Panc1 (cell line): ENCODE measurements at regions not wholly inside any gene's neighbourhood (a gene's known extent, or its start where the extent isn't known, plus 50 kb on each side); places are given as distances from the start of the nearest gene placed in this dataset.
"Not testable (repeated sequence)": the region's sequence is repeated elsewhere in the genome, so short reads cannot be mapped to it uniquely, and the experiment has no call there.

Experiments
- ATAC-seq: fragments of 200-7000 bp; cut with Tn5 transposase; 2 replicates; pipeline ENCODE4 v1.9.1; 2020; ENCODE audit warnings: mild to moderate bottlenecking, moderate library complexity
- BruUV-seq: library from RNA; stranded (reverse); fragments of 400-500 nt; replicated peaks from 2 replicates; lab custom pipeline; 2021; lab: Mats Ljungman, UMichigan
- CTCF ChIA-PET: fragments of 300-600 bp; sonication (Branson Sonifier 250); formaldehyde crosslinking; loops from one replicate; lab custom pipeline; 2022; ENCODE audit warnings: antibody characterized with exemption; lab: Charles Lee
- POLR2A ChIA-PET: fragments of 300-600 bp; sonication (Branson Sonifier 250); formaldehyde crosslinking; loops from one replicate; lab custom pipeline; 2022; ENCODE audit warnings: antibody characterized with exemption; lab: Charles Lee
- DNase-seq: peaks from one replicate; pipeline ENCODE4 v3.0.0-alpha.2; 2010; ENCODE audit warnings: low read depth, low spot score
- H3K27ac ChIP-seq: 2 replicates; pipeline ENCODE4 v1.5.1; 2011; ENCODE audit warnings: mild to moderate bottlenecking, low read length, inconsistent platforms
- H3K27me3 ChIP-seq: fragments of 200-500 bp; sonication (Bioruptor generic); 2 replicates; pipeline ENCODE4 v1.6.0; 2014; ENCODE audit warnings: low read length, inconsistent platforms; ENCODE audit not compliant: control insufficient read depth, insufficient read depth
- H3K36me3 ChIP-seq: fragments of 200-500 bp; sonication (Bioruptor generic); 2 replicates; pipeline ENCODE4 v1.5.1; 2014; ENCODE audit warnings: inconsistent platforms, mild to moderate bottlenecking, low read length, moderate library complexity; ENCODE audit not compliant: control insufficient read depth, insufficient read depth
- H3K4me1 ChIP-seq: 2 replicates; pipeline ENCODE4 v1.5.1; 2011; ENCODE audit warnings: inconsistent platforms, mild to moderate bottlenecking, low read length, moderate library complexity; ENCODE audit not compliant: control insufficient read depth, insufficient read depth
- H3K4me3 ChIP-seq, 2 experiments: 2 replicates each; pipeline ENCODE4 v1.5.1; 2011 to 2012; ENCODE audit warnings: low read depth in 2 of 2, low read length in 2 of 2, mild to moderate bottlenecking in 2 of 2, inconsistent platforms in 1 of 2, moderate library complexity in 1 of 2
- H3K9me3 ChIP-seq: fragments of 200-500 bp; sonication (Bioruptor generic); 2 replicates; pipeline ENCODE4 v1.5.1; 2014; ENCODE audit warnings: low read depth, mild to moderate bottlenecking, inconsistent platforms, low read length, moderate library complexity; ENCODE audit not compliant: control insufficient read depth, insufficient read depth
- POLR2AphosphoS5 ChIP-seq: IDR thresholded peaks from 2 replicates; pipeline ENCODE4 v1.6.1; 2012; ENCODE audit warnings: mild to moderate bottlenecking, low read depth, low read length, moderate library complexity
- SIN3A ChIP-seq: IDR thresholded peaks from 2 replicates; pipeline ENCODE4 v1.6.1; 2012; ENCODE audit warnings: low read depth, mild to moderate bottlenecking, low read length, moderate library complexity, borderline replicate concordance; ENCODE audit not compliant: insufficient read depth
- TCF7L2 ChIP-seq: IDR thresholded peaks from 2 replicates; pipeline ENCODE4 v1.6.1; 2011; ENCODE audit warnings: mild to moderate bottlenecking, low read depth, low read length, inconsistent platforms
- in situ Hi-C: cut with HindIII; loops from 2 replicates; pipeline ENCODE4 v1.10.0; 2016; ENCODE audit warnings: low sequenced_read_pairs, low pct_unique_long_range_greater_than_20kb
- intact Hi-C: fragments of 100-400 bp; cut with micrococcal nuclease; formaldehyde crosslinking; loops from one replicate; pipeline ENCODE4 v1.10.0; 2022; ENCODE audit not compliant: unreplicated experiment
- TF ChIP-seq, protein P1 (sequence below): fragments of 450-650 bp; IDR thresholded peaks from 2 replicates; pipeline ENCODE4 v1.5.1; 2017; ENCODE audit warnings: mild to moderate bottlenecking
- TF ChIP-seq, protein P2 (sequence below), 2 experiments: IDR thresholded peaks; 2 replicates each; pipeline ENCODE4 v1.6.1; 2011 to 2012; ENCODE audit warnings: low read depth in 2 of 2, control low read depth in 1 of 2, low read length in 1 of 2, mild to moderate bottlenecking in 1 of 2, moderate library complexity in 1 of 2; ENCODE audit not compliant: insufficient read depth in 1 of 2

DNA sequence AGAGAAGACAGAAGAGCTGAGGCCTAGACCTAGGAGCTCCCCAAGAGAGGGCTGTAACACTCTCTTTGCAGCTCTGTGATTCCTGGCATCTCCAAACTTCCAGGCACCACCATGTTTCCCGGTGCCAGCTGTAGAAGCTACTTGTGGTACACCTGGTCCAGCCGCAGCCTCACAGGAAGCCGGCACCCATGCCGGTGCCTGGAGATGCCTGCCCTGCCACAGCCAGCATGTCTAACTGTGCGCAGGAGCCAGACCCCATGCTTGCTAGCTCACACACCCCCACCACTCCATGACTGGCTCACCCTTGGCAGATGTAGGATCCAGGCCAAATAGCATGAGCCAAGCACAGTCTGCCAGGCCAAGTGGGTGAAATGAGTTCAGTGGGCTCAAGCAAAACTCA is 211.7 kb upstream of the GNAI1 start:
- CTCF ChIA-PET: no interaction called here
- Histone ChIP-seq H3K4me1 (no peaks in the 10 kb centered on the region), H3K36me3 (no peaks in the 10 kb centered on the region), H3K27me3 (no peaks in the 10 kb centered on the region), H3K9me3 (no peaks in the 10 kb centered on the region), H3K4me3 (no peak overlapping the region), H3K27ac (no peak overlapping the region)
- ATAC-seq (no peak), DNase-seq (no peak)
- no TSS peak for BruUV-seq
- TF ChIP-seq, protein P1, sequence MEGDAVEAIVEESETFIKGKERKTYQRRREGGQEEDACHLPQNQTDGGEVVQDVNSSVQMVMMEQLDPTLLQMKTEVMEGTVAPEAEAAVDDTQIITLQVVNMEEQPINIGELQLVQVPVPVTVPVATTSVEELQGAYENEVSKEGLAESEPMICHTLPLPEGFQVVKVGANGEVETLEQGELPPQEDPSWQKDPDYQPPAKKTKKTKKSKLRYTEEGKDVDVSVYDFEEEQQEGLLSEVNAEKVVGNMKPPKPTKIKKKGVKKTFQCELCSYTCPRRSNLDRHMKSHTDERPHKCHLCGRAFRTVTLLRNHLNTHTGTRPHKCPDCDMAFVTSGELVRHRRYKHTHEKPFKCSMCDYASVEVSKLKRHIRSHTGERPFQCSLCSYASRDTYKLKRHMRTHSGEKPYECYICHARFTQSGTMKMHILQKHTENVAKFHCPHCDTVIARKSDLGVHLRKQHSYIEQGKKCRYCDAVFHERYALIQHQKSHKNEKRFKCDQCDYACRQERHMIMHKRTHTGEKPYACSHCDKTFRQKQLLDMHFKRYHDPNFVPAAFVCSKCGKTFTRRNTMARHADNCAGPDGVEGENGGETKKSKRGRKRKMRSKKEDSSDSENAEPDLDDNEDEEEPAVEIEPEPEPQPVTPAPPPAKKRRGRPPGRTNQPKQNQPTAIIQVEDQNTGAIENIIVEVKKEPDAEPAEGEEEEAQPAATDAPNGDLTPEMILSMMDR: no peak
- TF ChIP-seq TCF7L2 (no peak), POLR2AphosphoS5 (no peak), SIN3A (no peak)
- TF ChIP-seq, protein P2, sequence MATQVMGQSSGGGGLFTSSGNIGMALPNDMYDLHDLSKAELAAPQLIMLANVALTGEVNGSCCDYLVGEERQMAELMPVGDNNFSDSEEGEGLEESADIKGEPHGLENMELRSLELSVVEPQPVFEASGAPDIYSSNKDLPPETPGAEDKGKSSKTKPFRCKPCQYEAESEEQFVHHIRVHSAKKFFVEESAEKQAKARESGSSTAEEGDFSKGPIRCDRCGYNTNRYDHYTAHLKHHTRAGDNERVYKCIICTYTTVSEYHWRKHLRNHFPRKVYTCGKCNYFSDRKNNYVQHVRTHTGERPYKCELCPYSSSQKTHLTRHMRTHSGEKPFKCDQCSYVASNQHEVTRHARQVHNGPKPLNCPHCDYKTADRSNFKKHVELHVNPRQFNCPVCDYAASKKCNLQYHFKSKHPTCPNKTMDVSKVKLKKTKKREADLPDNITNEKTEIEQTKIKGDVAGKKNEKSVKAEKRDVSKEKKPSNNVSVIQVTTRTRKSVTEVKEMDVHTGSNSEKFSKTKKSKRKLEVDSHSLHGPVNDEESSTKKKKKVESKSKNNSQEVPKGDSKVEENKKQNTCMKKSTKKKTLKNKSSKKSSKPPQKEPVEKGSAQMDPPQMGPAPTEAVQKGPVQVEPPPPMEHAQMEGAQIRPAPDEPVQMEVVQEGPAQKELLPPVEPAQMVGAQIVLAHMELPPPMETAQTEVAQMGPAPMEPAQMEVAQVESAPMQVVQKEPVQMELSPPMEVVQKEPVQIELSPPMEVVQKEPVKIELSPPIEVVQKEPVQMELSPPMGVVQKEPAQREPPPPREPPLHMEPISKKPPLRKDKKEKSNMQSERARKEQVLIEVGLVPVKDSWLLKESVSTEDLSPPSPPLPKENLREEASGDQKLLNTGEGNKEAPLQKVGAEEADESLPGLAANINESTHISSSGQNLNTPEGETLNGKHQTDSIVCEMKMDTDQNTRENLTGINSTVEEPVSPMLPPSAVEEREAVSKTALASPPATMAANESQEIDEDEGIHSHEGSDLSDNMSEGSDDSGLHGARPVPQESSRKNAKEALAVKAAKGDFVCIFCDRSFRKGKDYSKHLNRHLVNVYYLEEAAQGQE (IDR thresholded peaks at IDR 0.05; ENCODE audit: insufficient read depth in 1 of 2, low read depth in 2 of 2, low read length in 1 of 2): no peak
- POLR2A ChIA-PET: no interaction called here
- intact Hi-C loops: no loop called here
- in situ Hi-C loops: no loop called here

DNA sequence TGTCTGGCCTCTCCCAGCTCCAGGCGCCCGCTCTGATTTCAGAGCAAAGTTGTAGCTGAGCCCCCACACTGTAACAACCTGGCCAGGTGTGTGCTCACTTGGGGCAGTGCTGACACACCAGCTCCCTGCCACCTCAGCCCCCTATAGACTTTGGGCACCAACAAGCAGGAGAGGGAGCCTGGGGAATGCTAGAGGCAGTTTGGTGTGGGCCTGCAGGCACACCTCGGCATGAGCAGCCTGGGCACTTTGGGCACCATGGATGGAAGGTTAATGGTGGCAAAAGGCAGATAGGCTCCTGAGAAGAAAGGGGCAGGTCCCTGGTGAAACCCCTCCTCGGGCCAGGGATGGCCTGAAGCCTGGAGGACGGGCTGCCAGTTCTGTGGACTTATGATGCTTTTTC is 212.7 kb upstream of the GNAI1 start:
- Histone ChIP-seq H3K27ac (no peak overlapping the region), H3K4me1 (no peaks in the 10 kb centered on the region), H3K36me3 (no peaks in the 10 kb centered on the region), H3K9me3 (no peaks in the 10 kb centered on the region), H3K4me3 (no peak overlapping the region), H3K27me3 (no peaks in the 10 kb centered on the region)
- TF ChIP-seq, protein P1: no peak
- TF ChIP-seq POLR2AphosphoS5 (no peak), SIN3A (no peak), TCF7L2 (no peak)
- TF ChIP-seq, protein P2 (IDR thresholded peaks at IDR 0.05; ENCODE audit: insufficient read depth in 1 of 2, low read depth in 2 of 2, low read length in 1 of 2): no peak
- ChIA-PET POLR2A (no interaction called here), CTCF (no interaction called here)
- intact Hi-C loops: no loop called here
- DNase-seq (no peak), ATAC-seq (no peak)
- BruUV-seq: no TSS peak
- in situ Hi-C loops: no loop called here

DNA sequence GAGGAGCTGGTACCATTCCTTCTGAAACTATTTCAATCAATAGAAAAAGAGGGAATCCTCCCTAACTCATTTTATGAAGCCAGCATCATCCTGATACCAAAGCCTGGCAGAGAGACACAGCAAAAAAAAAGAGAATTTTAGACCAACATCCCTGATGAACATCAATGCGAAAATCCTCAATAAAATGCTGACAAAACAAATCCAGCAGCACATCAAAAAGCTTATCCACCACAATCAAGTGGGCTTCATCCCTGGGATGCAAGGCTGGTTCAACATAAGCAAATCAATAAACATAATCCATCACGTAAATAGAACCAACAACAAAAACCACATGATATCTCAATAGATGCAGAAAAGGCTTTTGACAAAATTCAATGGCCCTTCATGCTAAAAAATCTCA is 216.0 kb upstream of the GNAI1 start:
- CTCF ChIA-PET, H3K9me3 ChIP-seq, BruUV-seq, intact Hi-C loops, H3K4me1 ChIP-seq, ATAC-seq, DNase-seq, H3K27ac ChIP-seq, H3K27me3 ChIP-seq, POLR2A ChIA-PET, in situ Hi-C loops, H3K4me3 ChIP-seq, H3K36me3 ChIP-seq: not testable (repeated sequence)

DNA sequence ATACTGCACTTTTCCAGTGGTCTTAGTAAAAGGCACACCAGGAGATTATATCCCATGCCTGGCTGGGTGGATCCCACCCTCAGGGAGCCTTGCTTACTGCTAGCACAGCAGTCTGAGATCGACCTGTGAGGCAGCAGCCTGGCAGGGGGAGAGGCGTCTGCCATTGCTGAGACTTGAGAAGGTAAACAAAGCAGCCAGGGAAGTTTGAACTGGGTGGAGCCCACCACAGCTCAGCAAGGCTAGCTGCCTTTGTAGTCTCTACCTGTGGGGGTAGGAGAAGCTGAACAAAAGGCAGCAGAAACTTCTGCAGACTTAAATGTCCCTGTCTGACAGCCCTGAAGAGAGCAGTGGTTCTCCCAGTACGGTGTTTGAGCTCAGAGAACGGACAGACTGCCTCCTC is 219.3 kb upstream of the GNAI1 start:
- in situ Hi-C loops, BruUV-seq: not testable (repeated sequence)

More for the DNA sequence above, 219.3 kb upstream of the GNAI1 start:
- DNase-seq, intact Hi-C loops, H3K4me1 ChIP-seq, H3K36me3 ChIP-seq, H3K27ac ChIP-seq, H3K27me3 ChIP-seq, H3K9me3 ChIP-seq, ATAC-seq, H3K4me3 ChIP-seq, CTCF ChIA-PET, POLR2A ChIA-PET: not testable (repeated sequence)
